ENCODE measurements at regions not wholly inside any gene's neighbourhood (a gene's known extent, or its start where the extent isn't known, plus 50 kb on each side); places are given as distances from the start of the nearest gene placed in this dataset.

DNA sequence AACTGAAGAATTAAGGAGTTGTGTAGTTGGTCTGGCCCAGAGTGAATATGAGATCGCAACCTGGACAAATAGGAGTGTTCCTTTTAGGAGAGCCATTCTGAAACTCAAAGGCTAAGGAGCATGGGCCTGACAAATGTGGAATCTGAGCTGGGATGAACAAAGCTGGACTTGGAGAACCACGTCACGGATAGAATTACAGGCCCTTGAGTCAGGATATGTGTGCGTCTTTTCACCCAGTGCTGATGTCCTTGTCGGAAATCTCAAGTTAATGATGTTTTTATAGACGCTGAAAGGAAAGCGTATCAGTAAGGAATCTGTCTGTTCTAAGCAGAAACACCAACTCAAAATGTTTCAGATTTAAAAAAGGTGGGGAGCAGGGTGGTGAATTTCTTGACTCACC lies 173.8 kb upstream of the ZKSCAN2 start:
- DNase-seq (ENCODE audit: insufficient read length) (no peak), FAIRE-seq (no peak)
- no peak for TF ChIP-seq TAF1 (IDR thresholded peaks at IDR 0.05; ENCODE audit: borderline replicate concordance, low read depth, low read length)
- TF ChIP-seq POLR2AphosphoS5 (IDR thresholded peaks at IDR 0.05; ENCODE audit: low read depth, low read length): no peak
- no peak for TF ChIP-seq POLR2A (IDR thresholded peaks at IDR 0.05; ENCODE audit: low read depth, low read length)

DNA sequence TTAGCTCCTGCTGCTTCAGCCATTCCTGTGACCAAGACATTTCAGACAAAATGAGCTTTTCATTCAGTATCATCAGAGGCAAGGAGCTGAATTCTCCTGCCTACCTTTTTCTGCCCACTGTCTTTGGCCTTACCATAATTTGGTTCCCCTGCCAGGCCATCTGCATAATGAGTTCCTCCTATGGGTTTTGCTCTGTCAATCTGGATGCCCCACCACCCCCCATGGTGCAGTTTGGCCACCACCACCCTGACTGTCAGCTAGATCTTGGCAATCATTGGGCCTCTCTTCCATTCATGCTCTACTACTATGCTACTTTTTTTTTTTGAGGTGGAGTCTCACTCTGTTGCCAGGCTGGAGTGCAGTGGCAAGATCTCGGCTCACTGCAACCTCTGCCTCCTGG lies 169.2 kb upstream of the ZKSCAN2 start:
- TF ChIP-seq POLR2AphosphoS5 (IDR thresholded peaks at IDR 0.05; ENCODE audit: low read depth, low read length) (no peak), POLR2A (IDR thresholded peaks at IDR 0.05; ENCODE audit: low read depth, low read length) (no peak), TAF1 (IDR thresholded peaks at IDR 0.05; ENCODE audit: borderline replicate concordance, low read depth, low read length) (no peak)
- FAIRE-seq (no peak), DNase-seq (ENCODE audit: insufficient read length) (no peak)

GRCh38 chr16:25419681-25420080 lies 162.0 kb upstream of the ZKSCAN2 start:
- no peak for DNase-seq (ENCODE audit: insufficient read length)
- no peak for TF ChIP-seq POLR2AphosphoS5 (IDR thresholded peaks at IDR 0.05; ENCODE audit: low read depth, low read length)
- TF ChIP-seq POLR2A (IDR thresholded peaks at IDR 0.05; ENCODE audit: low read depth, low read length): no peak
- no peak for TF ChIP-seq TAF1 (IDR thresholded peaks at IDR 0.05; ENCODE audit: borderline replicate concordance, low read depth, low read length)

GRCh38 chr16:25419153-25419552 lies 161.5 kb upstream of the ZKSCAN2 start:
- no peak for DNase-seq (ENCODE audit: insufficient read length)
- no peak for TF ChIP-seq TAF1 (IDR thresholded peaks at IDR 0.05; ENCODE audit: borderline replicate concordance, low read depth, low read length)
- TF ChIP-seq POLR2A (IDR thresholded peaks at IDR 0.05; ENCODE audit: low read depth, low read length): no peak
- no peak for TF ChIP-seq POLR2AphosphoS5 (IDR thresholded peaks at IDR 0.05; ENCODE audit: low read depth, low read length)
- no peak for FAIRE-seq

More at GRCh38 chr16:25419681-25420080, 162.0 kb upstream of the ZKSCAN2 start:
- FAIRE-seq: no peak

- TF ChIP-seq POLR2A (IDR thresholded peaks at IDR 0.05; ENCODE audit: low read depth, low read length) (no peak), TAF1 (IDR thresholded peaks at IDR 0.05; ENCODE audit: borderline replicate concordance, low read depth, low read length) (no peak), POLR2AphosphoS5 (IDR thresholded peaks at IDR 0.05; ENCODE audit: low read depth, low read length) (no peak)
- no peak for FAIRE-seq
- DNase-seq (ENCODE audit: insufficient read length): no peak
Observed at GRCh38 chr16:25416002-25416401, 158.4 kb upstream of the ZKSCAN2 start.

DNA sequence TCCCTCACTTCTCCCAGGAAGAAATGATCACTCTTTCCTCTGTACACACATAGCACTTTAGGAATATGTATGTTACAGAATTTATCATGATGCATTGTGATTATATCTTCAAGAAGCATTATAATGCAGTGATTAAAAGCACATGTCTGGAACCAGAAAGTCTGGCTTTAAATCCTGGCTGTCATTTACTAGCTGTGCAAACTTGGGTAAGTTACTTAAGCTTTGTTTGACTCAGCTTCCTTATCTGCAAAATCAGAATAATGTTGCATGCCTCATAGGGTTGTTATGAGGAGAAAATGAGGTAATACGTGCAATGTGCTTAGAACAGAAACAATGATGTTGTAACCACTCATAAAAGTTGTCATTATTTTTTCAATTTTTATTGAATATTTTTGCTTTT lies 156.3 kb upstream of the ZKSCAN2 start:
- no peak for TF ChIP-seq TAF1 (IDR thresholded peaks at IDR 0.05; ENCODE audit: borderline replicate concordance, low read depth, low read length)
- TF ChIP-seq POLR2A (IDR thresholded peaks at IDR 0.05; ENCODE audit: low read depth, low read length): no peak
- no peak for TF ChIP-seq POLR2AphosphoS5 (IDR thresholded peaks at IDR 0.05; ENCODE audit: low read depth, low read length)
- DNase-seq (ENCODE audit: insufficient read length) (no peak), FAIRE-seq (no peak)

- no peak for FAIRE-seq
- TF ChIP-seq POLR2A (IDR thresholded peaks at IDR 0.05; ENCODE audit: low read depth, low read length): no peak
- no peak for TF ChIP-seq POLR2AphosphoS5 (IDR thresholded peaks at IDR 0.05; ENCODE audit: low read depth, low read length)
- TF ChIP-seq TAF1 (IDR thresholded peaks at IDR 0.05; ENCODE audit: borderline replicate concordance, low read depth, low read length): no peak
Observed at GRCh38 chr16:25413133-25413532, 155.5 kb upstream of the ZKSCAN2 start.

GRCh38 chr16:25411396-25412081 lies 153.9 kb upstream of the ZKSCAN2 start:
- FAIRE-seq (no peak), DNase-seq (ENCODE audit: insufficient read length) (no peak)
- TF ChIP-seq TAF1 (IDR thresholded peaks at IDR 0.05; ENCODE audit: borderline replicate concordance, low read depth, low read length): no peak
- TF ChIP-seq POLR2AphosphoS5 (IDR thresholded peaks at IDR 0.05; ENCODE audit: low read depth, low read length): no peak
- TF ChIP-seq POLR2A (IDR thresholded peaks at IDR 0.05; ENCODE audit: low read depth, low read length): no peak

More at GRCh38 chr16:25413133-25413532, 155.5 kb upstream of the ZKSCAN2 start:
- no peak for DNase-seq (ENCODE audit: insufficient read length)

- DNase-seq (ENCODE audit: insufficient read length) (no peak), FAIRE-seq (no peak)
- no peak for TF ChIP-seq TAF1 (IDR thresholded peaks at IDR 0.05; ENCODE audit: borderline replicate concordance, low read depth, low read length)
- TF ChIP-seq POLR2AphosphoS5 (IDR thresholded peaks at IDR 0.05; ENCODE audit: low read depth, low read length): no peak
- no peak for TF ChIP-seq POLR2A (IDR thresholded peaks at IDR 0.05; ENCODE audit: low read depth, low read length)
Observed at GRCh38 chr16:25403852-25404251, 146.2 kb upstream of the ZKSCAN2 start.

GRCh38 chr16:25395528-25395927 lies 137.9 kb upstream of the ZKSCAN2 start:
- FAIRE-seq (peak; percentile 51), DNase-seq (ENCODE audit: insufficient read length) (no peak)
- TF ChIP-seq POLR2A (IDR thresholded peaks at IDR 0.05; ENCODE audit: low read depth, low read length) (no peak), TAF1 (IDR thresholded peaks at IDR 0.05; ENCODE audit: borderline replicate concordance, low read depth, low read length) (no peak), POLR2AphosphoS5 (IDR thresholded peaks at IDR 0.05; ENCODE audit: low read depth, low read length) (no peak)

DNA sequence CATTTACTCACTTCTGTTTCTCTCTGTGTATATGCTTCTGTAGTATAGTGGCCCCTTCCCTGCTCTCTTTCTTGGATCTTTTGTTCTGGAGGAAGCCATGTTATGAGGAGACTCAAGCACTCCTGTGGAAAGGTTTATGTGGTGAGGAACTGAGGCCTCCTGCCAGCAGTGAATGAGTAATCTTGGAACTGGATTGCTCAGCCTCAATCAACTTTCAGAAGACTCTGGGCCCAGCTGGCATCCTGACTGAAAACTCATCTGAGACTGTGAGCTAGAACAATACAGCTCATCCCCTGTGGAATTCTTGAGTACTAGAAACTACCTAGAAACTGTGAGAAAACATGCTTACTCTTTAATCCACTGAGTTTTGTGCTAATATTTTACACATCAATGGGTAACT lies 133.1 kb upstream of the ZKSCAN2 start:
- FAIRE-seq (no peak), DNase-seq (ENCODE audit: insufficient read length) (no peak)
- TF ChIP-seq TAF1 (IDR thresholded peaks at IDR 0.05; ENCODE audit: borderline replicate concordance, low read depth, low read length): no peak

GRCh38 chr16:25374556-25374955 lies 116.9 kb upstream of the ZKSCAN2 start:
- DNase-seq (ENCODE audit: insufficient read length): no peak
- no peak for FAIRE-seq
- TF ChIP-seq POLR2A (IDR thresholded peaks at IDR 0.05; ENCODE audit: low read depth, low read length) (no peak), POLR2AphosphoS5 (IDR thresholded peaks at IDR 0.05; ENCODE audit: low read depth, low read length) (no peak), TAF1 (IDR thresholded peaks at IDR 0.05; ENCODE audit: borderline replicate concordance, low read depth, low read length) (no peak)
